ENCODE measurements at regions not wholly inside any gene's neighbourhood (a gene's known extent, or its start where the extent isn't known, plus 50 kb on each side); places are given as distances from the start of the nearest gene placed in this dataset.
A peak's percentile ranks its signal among the peaks of the same experiment; 100 is the strongest.

DNA sequence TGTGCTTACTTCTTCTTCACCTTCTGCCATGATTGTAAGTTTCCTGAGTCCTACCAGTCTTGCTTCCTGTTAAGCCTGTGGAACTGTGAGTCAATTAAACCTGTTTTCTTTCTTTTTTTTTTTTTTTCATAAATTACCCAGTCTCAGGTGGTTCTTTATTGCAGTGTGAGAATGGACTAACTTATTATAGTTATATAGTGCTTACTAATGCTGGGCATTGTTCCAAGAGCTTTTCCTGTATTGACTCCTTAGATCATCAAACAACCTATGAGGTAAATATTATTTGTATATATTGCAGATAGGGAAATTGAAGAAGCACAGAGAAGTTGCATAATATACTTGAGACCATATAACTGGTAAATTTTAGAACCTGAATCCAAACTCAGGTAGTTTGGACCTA is 98.1 kb downstream of the MBL2 start:
- Histone ChIP-seq H3K36me3 (ENCODE audit: control insufficient read depth, insufficient read depth, low read length) (no peaks in the 10 kb centered on the region), H3K4me3 (ENCODE audit: low read depth, low read length) (no peak overlapping the region), H3K27me3 (ENCODE audit: control insufficient read depth, insufficient read depth, low read length) (no peaks in the 10 kb centered on the region)
- TF ChIP-seq, protein P1, sequence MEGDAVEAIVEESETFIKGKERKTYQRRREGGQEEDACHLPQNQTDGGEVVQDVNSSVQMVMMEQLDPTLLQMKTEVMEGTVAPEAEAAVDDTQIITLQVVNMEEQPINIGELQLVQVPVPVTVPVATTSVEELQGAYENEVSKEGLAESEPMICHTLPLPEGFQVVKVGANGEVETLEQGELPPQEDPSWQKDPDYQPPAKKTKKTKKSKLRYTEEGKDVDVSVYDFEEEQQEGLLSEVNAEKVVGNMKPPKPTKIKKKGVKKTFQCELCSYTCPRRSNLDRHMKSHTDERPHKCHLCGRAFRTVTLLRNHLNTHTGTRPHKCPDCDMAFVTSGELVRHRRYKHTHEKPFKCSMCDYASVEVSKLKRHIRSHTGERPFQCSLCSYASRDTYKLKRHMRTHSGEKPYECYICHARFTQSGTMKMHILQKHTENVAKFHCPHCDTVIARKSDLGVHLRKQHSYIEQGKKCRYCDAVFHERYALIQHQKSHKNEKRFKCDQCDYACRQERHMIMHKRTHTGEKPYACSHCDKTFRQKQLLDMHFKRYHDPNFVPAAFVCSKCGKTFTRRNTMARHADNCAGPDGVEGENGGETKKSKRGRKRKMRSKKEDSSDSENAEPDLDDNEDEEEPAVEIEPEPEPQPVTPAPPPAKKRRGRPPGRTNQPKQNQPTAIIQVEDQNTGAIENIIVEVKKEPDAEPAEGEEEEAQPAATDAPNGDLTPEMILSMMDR (IDR thresholded peaks at IDR 0.05; ENCODE audit: insufficient read depth, low read depth, low read length) = no peak
- CTCF ChIA-PET = interaction anchor here (4.0 kb wide), 1 partner anchor 30 kb away, joined by 15 read pairs; no protein-coding TSS in a partner anchor
- DNase-seq (ENCODE audit: low read depth) = no peak
- POLR2A ChIA-PET = no interaction called here

DNA sequence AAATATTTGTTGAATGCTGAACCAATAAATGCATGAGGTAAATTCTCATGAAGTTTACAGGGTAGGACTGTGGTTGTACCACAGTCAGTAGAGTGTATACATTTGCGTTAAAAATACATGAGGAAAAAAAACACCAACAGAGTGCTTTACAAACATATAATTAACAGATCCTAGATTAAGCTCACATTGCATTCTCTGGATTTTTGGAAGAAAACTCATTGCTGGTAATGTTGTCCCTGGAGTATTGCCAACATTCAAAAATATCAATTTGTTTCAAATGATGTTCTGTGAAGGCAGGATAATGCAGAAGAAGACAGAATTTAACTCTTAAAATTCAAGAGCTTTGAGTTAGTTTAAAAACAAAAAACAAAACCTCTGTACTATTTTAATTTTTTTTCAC is 95.5 kb downstream of the MBL2 start:
- Histone ChIP-seq H3K36me3 (ENCODE audit: control insufficient read depth, insufficient read depth, low read length) (no peaks in the 10 kb centered on the region), H3K27me3 (ENCODE audit: control insufficient read depth, insufficient read depth, low read length) (no peaks in the 10 kb centered on the region), H3K4me3 (ENCODE audit: low read depth, low read length) (no peak overlapping the region)
- ChIA-PET CTCF (interaction anchor here (0.9 to 4.0 kb wide), 2 partner anchors 32 to 53 kb away, joined by 5 to 15 read pairs; no protein-coding TSS in a partner anchor), POLR2A (no interaction called here)
- DNase-seq (ENCODE audit: low read depth) = peak; percentile 30
- TF ChIP-seq, protein P1 (IDR thresholded peaks at IDR 0.05; ENCODE audit: insufficient read depth, low read depth, low read length) = no peak

DNA sequence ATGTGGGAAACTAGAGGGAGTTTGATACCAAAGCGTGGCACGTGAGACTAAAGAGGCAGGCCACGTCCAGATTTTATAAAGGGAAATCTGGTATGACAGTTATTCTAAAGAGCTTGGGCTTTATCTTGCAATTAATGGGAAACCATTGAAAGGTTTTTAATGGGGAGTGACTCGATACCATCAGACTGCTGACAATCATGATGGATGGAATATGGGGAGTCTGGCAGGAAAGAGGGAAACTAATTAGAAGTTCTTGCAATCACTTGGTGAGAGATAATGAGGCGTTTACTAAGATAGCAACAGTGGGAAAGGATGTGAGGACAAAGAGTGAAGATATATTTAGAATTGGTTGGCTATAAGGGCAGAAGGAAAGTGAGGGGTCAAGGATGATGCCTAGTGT is 94.0 kb downstream of the MBL2 start:
- no peak for DNase-seq (ENCODE audit: low read depth)
- POLR2A ChIA-PET = no interaction called here
- CTCF ChIA-PET = interaction anchor here (0.7 to 4.0 kb wide), 2 partner anchors 16 to 34 kb away, joined by 3 to 15 read pairs; no protein-coding TSS in a partner anchor
- TF ChIP-seq, protein P1 (IDR thresholded peaks at IDR 0.05; ENCODE audit: insufficient read depth, low read depth, low read length) = no peak
- Histone ChIP-seq H3K4me3 (ENCODE audit: low read depth, low read length) (no peak overlapping the region), H3K27me3 (ENCODE audit: control insufficient read depth, insufficient read depth, low read length) (no peaks in the 10 kb centered on the region), H3K36me3 (ENCODE audit: control insufficient read depth, insufficient read depth, low read length) (no peaks in the 10 kb centered on the region)

DNA sequence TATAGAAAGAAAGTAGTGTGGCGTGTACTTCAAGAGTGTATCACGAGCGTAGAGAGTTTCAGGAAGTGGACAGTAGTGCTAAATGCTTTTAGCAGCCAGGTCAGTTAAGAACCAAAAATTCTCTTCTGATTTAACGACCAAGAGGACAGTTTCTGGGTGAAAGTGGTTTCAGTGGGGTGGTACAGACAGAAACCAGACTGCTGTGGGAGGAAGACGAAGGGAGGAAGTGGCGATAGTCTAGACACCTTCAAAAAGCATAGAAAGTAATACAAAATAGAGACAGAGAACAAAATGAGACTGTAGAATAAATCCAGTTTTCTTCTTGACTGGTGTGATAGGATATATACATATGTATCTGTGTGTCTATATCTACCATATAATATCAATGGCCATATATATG is 93.5 kb downstream of the MBL2 start:
- TF ChIP-seq, protein P1 (IDR thresholded peaks at IDR 0.05; ENCODE audit: insufficient read depth, low read depth, low read length) = no peak
- no peak for DNase-seq (ENCODE audit: low read depth)
- POLR2A ChIA-PET = no interaction called here
- CTCF ChIA-PET = no interaction called here
- H3K27me3 ChIP-seq (ENCODE audit: control insufficient read depth, insufficient read depth, low read length) = no peaks in the 10 kb centered on the region
- H3K36me3 ChIP-seq (ENCODE audit: control insufficient read depth, insufficient read depth, low read length) = no peaks in the 10 kb centered on the region
- no peak overlapping the region for H3K4me3 ChIP-seq (ENCODE audit: low read depth, low read length)

DNA sequence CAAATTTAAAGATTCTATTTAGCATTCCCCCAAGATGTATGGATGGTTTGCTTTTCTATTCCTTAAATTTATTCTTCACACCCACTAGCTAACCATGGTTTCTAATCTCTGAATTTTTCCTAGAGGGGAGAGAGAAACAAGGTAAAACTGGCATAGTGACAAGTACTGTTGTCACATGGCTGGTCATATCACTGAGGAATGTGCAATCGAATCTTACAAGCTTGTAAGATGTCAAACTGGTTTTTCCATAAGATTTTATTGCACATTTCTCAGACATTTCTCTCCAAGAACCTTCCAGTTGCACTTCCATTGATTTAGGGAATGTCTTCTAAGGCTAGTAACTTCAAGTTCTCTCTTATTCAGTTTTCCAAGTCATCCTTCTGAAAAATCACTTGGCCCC is 89.8 kb downstream of the MBL2 start:
- H3K27me3 ChIP-seq (ENCODE audit: control insufficient read depth, insufficient read depth, low read length) = no peaks in the 10 kb centered on the region
- H3K36me3 ChIP-seq (ENCODE audit: control insufficient read depth, insufficient read depth, low read length) = no peaks in the 10 kb centered on the region
- ChIA-PET CTCF (no interaction called here), POLR2A (no interaction called here)
- TF ChIP-seq, protein P1 (IDR thresholded peaks at IDR 0.05; ENCODE audit: insufficient read depth, low read depth, low read length) = no peak
- H3K4me3 ChIP-seq (ENCODE audit: low read depth, low read length) = no peak overlapping the region
- no peak for DNase-seq (ENCODE audit: low read depth)
